Fibroblast of skin of left biceps (primary cell): ENCODE measurements at regions not wholly inside any gene's neighbourhood (a gene's known extent, or its start where the extent isn't known, plus 50 kb on each side); places are given as distances from the start of the nearest gene placed in this dataset.
A peak's percentile ranks its signal among the peaks of the same experiment; 100 is the strongest.
"Not testable (repeated sequence)": the region's sequence is repeated elsewhere in the genome, so short reads cannot be mapped to it uniquely, and the experiment has no call there.

Experiments
- DNase-seq, 2 experiments: peaks; one replicate each; pipeline ENCODE4 v3.0.0-alpha.2; 2013; ENCODE audit warnings: low read depth in 2 of 2

- DNase-seq, result no peak
These were observed 1158.7 kb upstream of the CNTN5 start for GRCh38 chr11:97862021-97862420.

GRCh38 chr11:97865424-97866012, 1155.2 kb upstream of the CNTN5 start:
- no peak for DNase-seq

DNA sequence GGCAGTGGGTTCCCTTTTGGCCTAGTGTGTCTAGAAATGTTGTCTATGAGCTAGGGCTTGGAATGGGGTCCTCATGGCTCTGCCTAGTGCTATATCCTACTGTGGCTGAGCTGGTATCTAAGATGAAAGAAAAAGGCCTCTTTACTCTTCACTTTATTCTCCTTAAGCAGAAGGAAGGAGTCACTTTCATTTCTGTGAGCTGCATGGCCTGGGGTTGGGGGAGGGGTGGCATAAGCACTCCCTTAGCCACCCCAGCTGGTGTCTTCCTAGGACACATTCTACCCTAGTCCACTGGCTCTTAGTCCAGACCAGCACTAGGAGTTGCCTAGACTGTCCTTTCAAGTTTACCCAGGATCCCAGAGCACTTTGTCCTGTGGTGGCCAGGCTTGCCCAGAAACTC, 1148.9 kb upstream of the CNTN5 start:
- DNase-seq, result no peak

- DNase-seq, result no peak
These were observed 1140.5 kb upstream of the CNTN5 start for GRCh38 chr11:97880209-97880608.

DNA sequence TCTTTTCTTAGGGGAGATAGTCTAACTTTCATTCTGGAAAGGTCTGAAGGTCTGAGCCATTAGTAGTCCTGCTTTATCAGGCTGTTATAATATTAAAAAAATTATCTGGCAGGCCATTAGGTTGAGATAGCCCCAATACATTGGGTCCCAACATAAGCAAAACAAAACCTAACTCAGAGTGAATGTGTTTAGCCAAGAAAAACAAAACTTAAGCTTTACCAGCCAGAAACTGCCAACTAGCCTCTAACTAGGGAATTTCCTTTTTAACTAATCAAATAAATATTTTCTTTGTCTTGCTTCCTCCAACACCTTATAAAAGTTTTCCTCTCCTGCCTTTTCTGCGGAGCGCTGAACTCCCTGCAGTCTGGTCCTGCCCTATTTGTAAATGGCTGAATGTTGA, 1137.7 kb upstream of the CNTN5 start:
- no peak for DNase-seq

DNA sequence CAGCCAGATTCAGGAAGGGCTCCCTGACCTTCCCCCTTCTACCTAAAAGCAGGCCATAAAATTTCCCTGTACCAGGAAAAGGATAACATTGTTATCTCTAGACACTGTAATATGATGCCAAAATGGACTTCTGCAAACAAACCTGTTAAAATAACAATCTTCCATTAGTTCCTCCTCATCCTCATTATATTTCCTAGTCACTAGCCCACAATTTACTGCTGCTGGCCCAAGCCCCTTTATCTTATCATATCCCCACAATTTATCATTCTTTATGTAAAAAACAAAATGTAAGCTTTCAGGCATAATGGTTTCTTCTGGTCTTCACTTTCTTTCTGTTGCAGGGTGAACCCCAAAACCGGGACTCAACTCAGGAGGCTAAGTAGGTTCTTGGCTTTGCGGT, 1132.1 kb upstream of the CNTN5 start:
- DNase-seq, result no peak

- no peak for DNase-seq
These were observed 1130.3 kb upstream of the CNTN5 start for GRCh38 chr11:97890466-97890865.

DNA sequence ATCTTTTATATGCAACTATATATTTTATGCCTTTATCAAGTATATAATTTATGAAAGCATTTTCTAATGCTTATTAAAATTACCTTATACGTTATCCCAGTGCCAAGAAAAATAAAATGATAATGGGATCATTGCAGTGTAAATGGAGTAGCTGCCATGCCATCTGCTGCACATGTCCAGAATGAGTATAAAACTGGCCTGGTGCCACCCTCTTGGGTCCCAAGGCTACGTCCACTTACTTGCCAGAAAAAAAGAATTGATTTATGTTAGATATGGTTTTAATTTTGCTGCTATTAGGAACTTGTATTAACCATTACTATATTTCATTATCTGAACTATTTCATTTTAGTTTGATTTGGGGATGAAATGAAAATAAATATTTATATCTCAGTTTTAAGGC, 1127.1 kb upstream of the CNTN5 start:
- DNase-seq, result no peak

GRCh38 chr11:97894978-97895377, 1125.8 kb upstream of the CNTN5 start:
- no peak for DNase-seq

DNA sequence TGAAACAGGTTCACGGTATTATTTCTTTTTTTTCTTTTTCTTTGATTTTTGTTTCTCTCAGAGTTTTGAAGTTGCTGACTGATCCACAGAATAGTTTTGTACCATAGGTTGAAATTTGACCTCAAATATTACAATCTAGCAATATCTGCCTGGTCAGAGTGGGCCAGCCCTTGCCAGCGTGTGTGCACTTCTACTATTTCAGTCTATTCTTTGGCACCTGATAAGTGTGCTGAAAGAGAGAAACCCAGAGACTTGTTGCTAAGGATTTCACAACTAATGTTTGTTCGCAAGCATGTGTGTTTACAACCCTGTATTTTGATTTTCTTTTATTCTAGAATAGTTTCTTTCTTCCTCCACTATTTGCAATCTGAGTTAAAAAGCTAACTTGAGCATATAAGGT, 1125.2 kb upstream of the CNTN5 start:
- no peak for DNase-seq

- DNase-seq, result no peak
These were observed 1117.9 kb upstream of the CNTN5 start for GRCh38 chr11:97902828-97903227.

- no peak for DNase-seq
These were observed 1115.6 kb upstream of the CNTN5 start for GRCh38 chr11:97905101-97905500.

- DNase-seq, result no peak
These were observed 1115.1 kb upstream of the CNTN5 start for GRCh38 chr11:97905671-97906070.

GRCh38 chr11:97908354-97908753, 1112.4 kb upstream of the CNTN5 start:
- DNase-seq, result no peak

DNA sequence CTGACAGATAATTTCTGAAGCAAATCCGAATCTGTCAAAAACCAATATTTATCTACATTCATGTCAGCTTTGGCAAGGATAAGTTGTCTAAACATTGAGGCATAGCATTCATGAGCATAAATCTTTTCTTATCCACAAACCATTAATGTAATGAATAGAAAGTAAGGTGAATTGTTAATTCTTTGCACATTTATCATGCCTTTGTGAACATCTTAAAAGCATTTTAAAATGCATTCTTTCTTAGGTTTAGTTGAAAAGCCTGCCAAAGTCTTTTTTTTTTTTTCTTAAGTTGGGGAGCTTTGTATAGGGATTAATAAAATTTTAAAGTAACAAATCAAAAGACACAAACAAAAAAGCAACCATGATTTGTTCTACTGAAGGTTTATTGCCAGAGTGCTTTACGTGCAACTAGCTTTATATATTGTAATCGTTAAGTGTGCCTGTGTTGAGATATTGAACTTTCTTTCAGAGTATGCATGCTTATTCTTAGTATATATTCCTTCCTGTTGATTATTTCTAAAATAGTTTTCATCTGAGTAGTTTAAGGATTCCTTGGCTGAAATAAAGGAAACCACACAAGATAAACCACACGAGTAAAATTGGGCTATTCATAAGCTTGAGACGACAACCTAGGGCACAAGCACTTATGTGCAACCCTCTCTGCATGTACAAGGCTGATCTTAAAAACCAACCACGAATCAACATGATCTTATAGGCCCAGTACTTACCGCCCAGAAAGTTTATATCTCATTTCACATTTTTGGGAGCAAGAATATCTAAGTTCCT, 1110.9 kb upstream of the CNTN5 start:
- DNase-seq, result peak; percentile 25 to 39

DNA sequence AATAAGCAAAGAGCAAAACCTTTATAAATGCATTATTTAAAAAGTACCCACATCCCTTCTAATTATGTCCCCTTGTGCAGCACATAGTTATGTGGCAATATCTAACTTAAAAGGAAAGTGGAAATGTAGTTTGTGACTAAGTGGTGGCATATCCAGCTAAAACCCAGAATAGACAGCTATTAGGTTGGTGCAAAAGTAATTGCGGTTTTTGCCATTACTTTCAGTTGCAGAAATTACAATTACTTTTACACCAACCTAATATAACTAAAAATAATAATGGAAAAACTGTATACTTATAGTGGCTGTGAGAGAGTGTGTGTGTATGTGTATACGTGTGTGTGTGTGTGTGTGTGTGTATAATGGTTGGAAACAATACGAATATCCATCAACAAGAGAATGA, 1108.1 kb upstream of the CNTN5 start:
- DNase-seq, result no peak

DNA sequence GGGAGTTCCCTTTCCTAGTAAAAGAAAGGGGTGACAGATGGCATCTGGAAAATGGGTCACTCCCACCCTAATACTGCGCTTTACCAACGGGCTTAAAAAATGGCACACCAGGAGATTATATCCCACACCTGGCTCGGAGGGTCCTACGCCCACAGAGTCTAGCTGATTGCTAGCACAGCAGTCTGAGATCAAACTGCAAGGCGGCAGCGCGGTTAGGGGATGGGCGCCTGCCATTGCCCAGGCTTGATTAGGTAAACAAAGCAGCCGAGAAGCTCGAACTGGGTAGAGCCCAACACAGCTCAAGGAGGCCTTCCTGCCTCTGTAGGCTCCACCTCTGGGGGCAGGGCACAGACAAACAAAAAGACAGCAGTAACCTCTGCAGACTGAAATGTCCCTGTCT, 1097.8 kb upstream of the CNTN5 start:
- DNase-seq, result not testable (repeated sequence)

GRCh38 chr11:97934572-97935208, 1086.1 kb upstream of the CNTN5 start:
- no peak for DNase-seq

DNA sequence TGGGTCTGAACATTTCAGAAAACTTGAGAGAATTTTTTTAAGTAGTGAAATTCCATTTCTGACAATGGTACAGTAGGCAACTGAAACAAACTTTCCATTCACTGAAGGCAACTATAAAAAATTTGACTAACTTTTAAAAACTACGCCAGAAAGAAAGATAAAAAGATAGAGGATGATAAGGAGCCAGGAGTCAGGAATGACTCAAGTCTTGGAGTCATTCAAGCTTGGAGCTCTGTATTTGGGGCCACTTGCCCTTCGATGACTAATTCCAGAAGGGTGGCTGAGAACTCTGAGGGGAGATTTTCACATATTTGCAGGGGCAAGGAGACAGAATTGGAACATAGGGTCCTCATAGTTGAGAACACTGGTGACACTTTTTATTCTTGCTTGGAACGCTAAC, 1083.2 kb upstream of the CNTN5 start:
- DNase-seq, result no peak

DNA sequence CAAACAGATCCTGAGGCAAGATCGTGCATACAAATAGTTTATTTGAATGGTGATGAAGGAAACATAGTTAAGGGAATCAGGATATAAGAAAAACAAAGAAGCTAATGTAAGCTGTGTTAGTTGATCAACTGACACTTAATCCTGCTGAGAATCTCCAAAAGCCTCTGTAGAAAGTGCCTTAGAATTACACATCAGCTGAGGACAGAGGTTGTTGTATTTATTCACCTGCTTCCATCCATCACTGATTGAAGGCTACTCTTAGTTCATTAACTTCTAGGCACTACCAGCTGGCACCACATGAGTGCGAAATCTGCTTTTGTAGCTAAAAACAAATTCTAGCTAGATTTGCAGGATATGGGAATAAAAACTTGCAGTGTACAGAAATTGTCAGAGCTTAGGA, 1082.0 kb upstream of the CNTN5 start:
- no peak for DNase-seq

DNA sequence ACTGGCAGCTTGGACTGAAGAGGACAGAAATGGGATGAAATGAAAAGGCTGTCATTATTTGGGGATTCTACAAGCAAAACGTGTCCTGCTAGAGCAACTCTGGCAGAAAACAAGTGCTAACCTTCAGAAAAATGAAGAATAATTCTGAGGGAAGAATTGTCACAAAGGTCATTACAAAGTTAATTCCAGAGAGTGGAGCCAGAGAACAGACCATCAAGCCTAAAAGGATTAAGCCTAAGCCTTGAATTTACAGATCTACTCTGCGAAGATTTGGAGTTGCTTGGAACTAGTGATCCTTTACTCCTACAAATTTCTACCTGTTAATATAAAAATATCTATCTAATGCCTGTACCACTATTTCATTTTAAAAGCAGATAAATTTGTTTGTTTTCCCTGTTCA, 1077.3 kb upstream of the CNTN5 start:
- DNase-seq, result no peak

- DNase-seq, result no peak
These were observed 1072.0 kb upstream of the CNTN5 start for GRCh38 chr11:97948793-97949192.

- DNase-seq, result no peak
These were observed 1065.2 kb upstream of the CNTN5 start for GRCh38 chr11:97955595-97955994.
